GM21390 (cell line): ENCODE measurements at regions not wholly inside any gene's neighbourhood (a gene's known extent, or its start where the extent isn't known, plus 50 kb on each side); places are given as distances from the start of the nearest gene placed in this dataset.

Experiments
- ATAC-seq: cut with Tn5 transposase; IDR thresholded peaks from one replicate; pipeline ENCODE4 v1.9.1; 2021; ENCODE audit not compliant: unreplicated experiment

GRCh38 chr2:15763822-15764682 is 172.4 kb downstream of the DDX1 start:
- ATAC-seq = no peak

- no peak for ATAC-seq
These were observed 173.0 kb downstream of the DDX1 start for GRCh38 chr2:15764683-15765011.

- no peak for ATAC-seq
These were observed 173.5 kb downstream of the DDX1 start for GRCh38 chr2:15765211-15765610.

GRCh38 chr2:15765686-15766302 is 174.1 kb downstream of the DDX1 start:
- ATAC-seq = no peak

GRCh38 chr2:15766303-15766861 is 174.0 kb upstream of the MYCN start:
- ATAC-seq = no peak

GRCh38 chr2:15766911-15767597 is 173.3 kb upstream of the MYCN start:
- no peak for ATAC-seq

- ATAC-seq = no peak
These were observed 172.7 kb upstream of the MYCN start for GRCh38 chr2:15767679-15768078.

- no peak for ATAC-seq
These were observed 172.2 kb upstream of the MYCN start for GRCh38 chr2:15768142-15768541.

- ATAC-seq = no peak
These were observed 171.7 kb upstream of the MYCN start for GRCh38 chr2:15768615-15769014.

GRCh38 chr2:15769235-15769634 is 171.1 kb upstream of the MYCN start:
- ATAC-seq = no peak

- ATAC-seq = no peak
These were observed 170.4 kb upstream of the MYCN start for GRCh38 chr2:15769676-15770547.

- ATAC-seq = no peak
These were observed 169.7 kb upstream of the MYCN start for GRCh38 chr2:15770606-15771005.

GRCh38 chr2:15771124-15771523 is 169.2 kb upstream of the MYCN start:
- ATAC-seq = no peak

- ATAC-seq = no peak
These were observed 168.2 kb upstream of the MYCN start for GRCh38 chr2:15772086-15772595.

- no peak for ATAC-seq
These were observed 167.7 kb upstream of the MYCN start for GRCh38 chr2:15772681-15773080.

- no peak for ATAC-seq
These were observed 167.1 kb upstream of the MYCN start for GRCh38 chr2:15773204-15773603.

GRCh38 chr2:15773846-15774245 is 166.5 kb upstream of the MYCN start:
- ATAC-seq = no peak

- ATAC-seq = no peak
These were observed 164.4 kb upstream of the MYCN start for GRCh38 chr2:15775753-15776628.

- no peak for ATAC-seq
These were observed 163.8 kb upstream of the MYCN start for GRCh38 chr2:15776629-15776919.
